K562 (cell line): ENCODE measurements at regions not wholly inside any gene's neighbourhood (a gene's known extent, or its start where the extent isn't known, plus 50 kb on each side); places are given as distances from the start of the nearest gene placed in this dataset.

Experiments
- ATAC-seq: fragments of 200-7000 bp; cut with Tn5 transposase; 3 replicates; pipeline ENCODE4 v1.9.1; 2020; ENCODE audit warnings: moderate library complexity
- BruUV-seq: library from RNA; stranded (reverse); fragments of 400-500 nt; replicated peaks from 2 replicates; lab custom pipeline; 2021; lab: Mats Ljungman, UMichigan
- CTCF ChIA-PET: fragments of 300-600 bp; formaldehyde crosslinking; extraction: SDS; loops from one replicate; lab custom pipeline; 2021; ENCODE audit warnings: low intra/inter-chr PET ratio; lab: Yijun Ruan, JAX
- POLR2A ChIA-PET: fragments of 300-600, 350-650 bp; sonication (Branson Sonifier 250); formaldehyde crosslinking; extraction: SDS; loops from one replicate; lab custom pipeline; 2021; ENCODE audit warnings: antibody characterized with exemption, inconsistent platforms; lab: Yijun Ruan, JAX
- DNase-seq, 4 experiments: peaks; one replicate each; pipeline versions ENCODE4 v3.0.0 to v3.0.0-alpha.2; 2011 to 2018; ENCODE audit warnings: low spot score in 3 of 4, mixed read lengths in 3 of 4; ENCODE audit errors: extremely low read depth in 1 of 4
- FAIRE-seq: peaks from 2 replicates; lab custom pipeline; 2011; peaks lifted over from hg19 to GRCh38; lab: Jason Lieb, UNC
- H2AFZ ChIP-seq: 2 replicates; pipeline ENCODE4 v1.6.0; 2011; ENCODE audit warnings: low read depth, low read length, control low read depth, inconsistent platforms
- H3K27ac ChIP-seq: fragments of 200-600 bp; 3 replicates; pipeline ENCODE4 v1.8.0; 2011; ENCODE audit warnings: low read depth, mild to moderate bottlenecking, control low read depth, inconsistent platforms, low read length, moderate library complexity, mixed read lengths; ENCODE audit errors: extremely low read depth
- H3K27me3 ChIP-seq, 2 experiments: fragments of 300-600 bp in 1 of 2; 2 replicates in 1 of 2; 3 replicates in 1 of 2; pipeline versions ENCODE4 v1.6.0 to v1.8.0; 2011; ENCODE audit warnings: inconsistent platforms in 2 of 2, low read length in 2 of 2, mild to moderate bottlenecking in 1 of 2, mixed read lengths in 1 of 2, moderate library complexity in 1 of 2; ENCODE audit not compliant: control insufficient read depth in 2 of 2, insufficient read depth in 2 of 2
- H3K36me3 ChIP-seq: fragments of 300-600 bp; 3 replicates; pipeline ENCODE4 v1.8.0; 2011; ENCODE audit warnings: mild to moderate bottlenecking, low read length, inconsistent platforms; ENCODE audit not compliant: control insufficient read depth, insufficient read depth
- H3K4me1 ChIP-seq, 2 experiments: fragments of 200-600 bp in 1 of 2; replicated peaks in 1 of 2; 2 replicates in 1 of 2; 3 replicates in 1 of 2; pipeline versions ENCODE4 v1.5.1 to v1.8.0; 2011; ENCODE audit warnings: inconsistent platforms in 2 of 2, low read length in 2 of 2, mild to moderate bottlenecking in 1 of 2, mixed read lengths in 1 of 2, moderate library complexity in 1 of 2; ENCODE audit not compliant: control insufficient read depth in 2 of 2, insufficient read depth in 2 of 2
- H3K4me2 ChIP-seq: 2 replicates; pipeline ENCODE4 v1.6.1; 2011; ENCODE audit warnings: low read length, control low read depth, inconsistent platforms, mixed read lengths; ENCODE audit not compliant: insufficient read depth
- H3K4me3 ChIP-seq: fragments of 200-600 bp; sonication (generic), shearing (Covaris generic); 2 replicates; pipeline ENCODE4 v1.5.1; 2016; ENCODE audit warnings: control low read depth, inconsistent platforms
- H3K79me2 ChIP-seq: fragments of 200-600 bp; 3 replicates; pipeline ENCODE4 v1.8.0; 2011; ENCODE audit warnings: low read length, inconsistent platforms; ENCODE audit not compliant: control insufficient read depth, insufficient read depth
- H3K9ac ChIP-seq, 2 experiments: 2 replicates each; pipeline versions ENCODE4 v1.6.0 to v1.6.1; 2011; ENCODE audit warnings: low read depth in 2 of 2, low read length in 2 of 2, control low read depth in 1 of 2, inconsistent platforms in 1 of 2, mild to moderate bottlenecking in 1 of 2, mixed read lengths in 1 of 2; ENCODE audit not compliant: insufficient read depth in 1 of 2
- H3K9me1 ChIP-seq: one replicate; pipeline ENCODE4 v1.6.0; 2011; ENCODE audit warnings: inconsistent platforms, mild to moderate bottlenecking, low read length, moderate library complexity; ENCODE audit not compliant: control insufficient read depth, insufficient read depth
- H3K9me3 ChIP-seq: replicated peaks from 2 replicates; pipeline ENCODE4 v1.5.1; 2011; ENCODE audit warnings: low read depth, low read length, inconsistent platforms; ENCODE audit not compliant: control insufficient read depth, insufficient read depth
- H4K20me1 ChIP-seq: replicated peaks from 2 replicates; pipeline ENCODE4 v1.6.1; 2011; ENCODE audit warnings: low read length, inconsistent platforms, mixed read lengths; ENCODE audit not compliant: control insufficient read depth, insufficient read depth
- IRF2 ChIP-seq: sonication (generic); formaldehyde crosslinking; IDR thresholded peaks from 2 replicates; pipeline ENCODE4 v1.8.1; 2022; ENCODE audit warnings: mild to moderate bottlenecking, missing genetic modification reagents
- NONO ChIP-seq, 2 experiments: fragments of 200-400 bp in 1 of 2; fragments of 450-650 bp in 1 of 2; formaldehyde crosslinking in 1 of 2; IDR thresholded peaks; 2 replicates each; pipeline ENCODE4 v1.6.1; 2017; ENCODE audit warnings: low read depth in 2 of 2, mild to moderate bottlenecking in 2 of 2, moderate library complexity in 2 of 2, low read length in 1 of 2
- OTX1 ChIP-seq: fragments of 450-650 bp; formaldehyde crosslinking; IDR thresholded peaks from 2 replicates; pipeline ENCODE4 v1.4.0; 2022; ENCODE audit warnings: mild to moderate bottlenecking
- RUNX1 ChIP-seq: sonication (generic); IDR thresholded peaks from 2 replicates; pipeline ENCODE4 v1.6.1; 2016; ENCODE audit warnings: antibody characterized with exemption, low read depth
- SMAD3 ChIP-seq: fragments of 450-650 bp; formaldehyde crosslinking; conservative IDR thresholded peaks from 2 replicates; pipeline ENCODE4 v1.4.0; 2020; ENCODE audit warnings: mild to moderate bottlenecking
- SP2 ChIP-seq: IDR thresholded peaks from 2 replicates; pipeline ENCODE4 v1.6.1; 2011; ENCODE audit warnings: mild to moderate bottlenecking, low read depth, low read length, moderate library complexity; ENCODE audit not compliant: poor library complexity, severe bottlenecking; ENCODE audit errors: extremely low read depth
- STAT5B ChIP-seq: fragments of 250-450 bp; sonication (Bioruptor Pico); IDR thresholded peaks from 2 replicates; pipeline ENCODE4 v1.8.0; 2021; ENCODE audit warnings: mild to moderate bottlenecking, inconsistent platforms
- U2AF1 ChIP-seq: fragments of 200-400 bp; formaldehyde crosslinking; optimal IDR thresholded peaks from 2 replicates; pipeline ENCODE3; 2017; ENCODE audit warnings: mild to moderate bottlenecking, low read depth, low read length, moderate library complexity
- ZBTB5 ChIP-seq: fragments of 450-650 bp; IDR thresholded peaks from 2 replicates; pipeline ENCODE4 v1.6.1; 2017; ENCODE audit warnings: antibody characterized with exemption
- ZKSCAN8 ChIP-seq: fragments of 200-800 bp; sonication (Bioruptor generic); IDR thresholded peaks from 2 replicates; pipeline ENCODE4 v1.6.1; 2016; ENCODE audit warnings: missing genetic modification characterization, missing compliant biosample characterization
- ZNF408 ChIP-seq: fragments of 250-450 bp; sonication (Bioruptor Pico); IDR thresholded peaks from 2 replicates; pipeline ENCODE4 v1.4.0; 2020; ENCODE audit warnings: low read depth, mild to moderate bottlenecking, moderate library complexity
- ZNF695 ChIP-seq: fragments of 450-650 bp; formaldehyde crosslinking; IDR thresholded peaks from 2 replicates; pipeline ENCODE4 v1.4.0; 2020; ENCODE audit warnings: mild to moderate bottlenecking, moderate library complexity
- ZNF778 ChIP-seq: fragments of 450-650 bp; formaldehyde crosslinking; IDR thresholded peaks from 2 replicates; pipeline ENCODE4 v1.4.0; 2020; ENCODE audit warnings: mild to moderate bottlenecking, moderate library complexity
- WGBS: fragments of 100-300 bp; shearing (Covaris generic); methylation state at CpG from one replicate; pipeline ENCODE4 v1.1.6; 2016; ENCODE audit warnings: low coverage, mixed read lengths; ENCODE audit not compliant: insufficient coverage; ENCODE audit errors: missing lambda C conversion rate; 5-methylcytosine and 5-hydroxymethylcytosine counted together
- in situ Hi-C: fragments of 300-500 bp; cut with MboI; formaldehyde crosslinking; loops from 4 replicates; pipeline ENCODE4 v1.15.0; 2018; ENCODE audit warnings: inconsistent platforms, mixed read lengths
- intact Hi-C: fragments of 100-400 bp; cut with micrococcal nuclease; formaldehyde crosslinking; loops from 2 replicates; pipeline ENCODE4 v1.14.2; 2022
- TF ChIP-seq, protein P1 (sequence below): sonication (generic); formaldehyde crosslinking; IDR thresholded peaks from 2 replicates; pipeline ENCODE4 v1.8.1; 2023; ENCODE audit warnings: mild to moderate bottlenecking, missing genetic modification reagents

DNA sequence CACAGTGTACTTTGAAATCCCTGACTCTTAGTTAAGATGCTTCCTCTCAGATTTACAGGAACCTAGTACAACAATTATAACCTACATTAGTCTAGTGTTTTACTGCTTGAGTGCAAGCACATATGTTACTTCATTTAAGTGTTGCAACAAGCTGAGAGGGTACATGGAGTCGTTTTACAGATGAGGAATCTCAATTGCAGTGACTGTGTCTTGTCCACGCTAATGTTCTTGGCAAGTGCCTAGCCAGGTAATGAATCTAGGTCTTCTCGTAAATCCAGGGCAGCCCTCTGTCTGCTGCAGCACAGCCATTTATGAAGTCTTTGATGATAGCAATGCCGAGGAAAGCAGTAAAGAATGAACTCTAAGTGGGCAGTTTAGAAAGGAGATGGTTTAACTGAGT is 384.4 kb upstream of the ARPP21 start:
- Histone ChIP-seq H3K9me3 (no peaks in the 10 kb centered on the region), H3K27ac (no peak overlapping the region), H3K9ac (no peak overlapping the region), H3K36me3 (no peaks in the 10 kb centered on the region), H2AFZ (no peak overlapping the region), H3K4me1 (no peaks in the 10 kb centered on the region), H3K79me2 (no peaks in the 10 kb centered on the region), H3K27me3 (no peaks in the 10 kb centered on the region), H4K20me1 (no peaks in the 10 kb centered on the region), H3K4me3 (no peak overlapping the region), H3K4me2 (no peak overlapping the region), H3K9me1 (no peaks in the 10 kb centered on the region)
- no peak for TF ChIP-seq ZBTB5
- no peak for TF ChIP-seq ZNF408 (CRISPR knock-in tag)
- TF ChIP-seq RUNX1, result no peak
- TF ChIP-seq NONO (IDR thresholded peaks at IDR 0.05; ENCODE audit: low read depth in 2 of 2, low read length in 1 of 2), result no peak
- no peak for TF ChIP-seq ZNF695
- intact Hi-C loops, result no loop called here
- ATAC-seq, result no peak
- no peak for DNase-seq
- 0% methylated on average over 4 of the region's 4 CpGs for WGBS
- BruUV-seq, result no TSS peak
- POLR2A ChIA-PET, result no interaction called here
- in situ Hi-C loops, result no loop called here
- CTCF ChIA-PET, result no interaction called here
- no peak for FAIRE-seq

DNA sequence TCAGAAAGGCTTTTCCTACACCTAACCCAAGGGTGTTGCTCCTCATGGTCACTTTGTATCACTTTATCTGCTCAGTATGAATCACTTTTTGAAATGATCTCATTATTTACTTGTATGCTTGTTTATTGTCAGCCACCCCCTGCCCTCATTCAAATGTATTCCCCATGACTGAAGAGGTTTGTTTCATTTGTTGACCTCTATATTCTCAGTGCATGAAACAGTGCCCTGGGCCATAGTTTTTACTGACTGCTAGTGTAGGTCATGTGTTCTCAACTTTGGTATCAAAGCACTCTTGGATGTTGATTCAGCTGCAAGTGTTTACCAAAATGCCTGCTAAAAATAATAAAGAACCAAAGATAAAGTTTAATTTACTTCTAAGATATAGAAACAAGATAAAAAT is 381.7 kb upstream of the ARPP21 start:
- DNase-seq, result no peak
- H3K4me2 ChIP-seq, result no peak overlapping the region
- H3K4me3 ChIP-seq, result no peak overlapping the region
- no peak for FAIRE-seq
- ATAC-seq, result no peak
- ChIA-PET POLR2A (no interaction called here), CTCF (no interaction called here)
- no peaks in the 10 kb centered on the region for H3K4me1 ChIP-seq
- H2AFZ ChIP-seq, result no peak overlapping the region
- H4K20me1 ChIP-seq, result no peaks in the 10 kb centered on the region
- H3K27me3 ChIP-seq, result no peaks in the 10 kb centered on the region
- BruUV-seq, result no TSS peak
- no peaks in the 10 kb centered on the region for H3K9me3 ChIP-seq
- no peaks in the 10 kb centered on the region for H3K36me3 ChIP-seq
- in situ Hi-C loops (no loop called here), intact Hi-C loops (no loop called here)
- H3K27ac ChIP-seq, result no peak overlapping the region
- no peaks in the 10 kb centered on the region for H3K9me1 ChIP-seq
- no peak overlapping the region for H3K9ac ChIP-seq
- no peaks in the 10 kb centered on the region for H3K79me2 ChIP-seq
- TF ChIP-seq IRF2 (CRISPR knock-in tag), result no peak
- TF ChIP-seq, protein P1, sequence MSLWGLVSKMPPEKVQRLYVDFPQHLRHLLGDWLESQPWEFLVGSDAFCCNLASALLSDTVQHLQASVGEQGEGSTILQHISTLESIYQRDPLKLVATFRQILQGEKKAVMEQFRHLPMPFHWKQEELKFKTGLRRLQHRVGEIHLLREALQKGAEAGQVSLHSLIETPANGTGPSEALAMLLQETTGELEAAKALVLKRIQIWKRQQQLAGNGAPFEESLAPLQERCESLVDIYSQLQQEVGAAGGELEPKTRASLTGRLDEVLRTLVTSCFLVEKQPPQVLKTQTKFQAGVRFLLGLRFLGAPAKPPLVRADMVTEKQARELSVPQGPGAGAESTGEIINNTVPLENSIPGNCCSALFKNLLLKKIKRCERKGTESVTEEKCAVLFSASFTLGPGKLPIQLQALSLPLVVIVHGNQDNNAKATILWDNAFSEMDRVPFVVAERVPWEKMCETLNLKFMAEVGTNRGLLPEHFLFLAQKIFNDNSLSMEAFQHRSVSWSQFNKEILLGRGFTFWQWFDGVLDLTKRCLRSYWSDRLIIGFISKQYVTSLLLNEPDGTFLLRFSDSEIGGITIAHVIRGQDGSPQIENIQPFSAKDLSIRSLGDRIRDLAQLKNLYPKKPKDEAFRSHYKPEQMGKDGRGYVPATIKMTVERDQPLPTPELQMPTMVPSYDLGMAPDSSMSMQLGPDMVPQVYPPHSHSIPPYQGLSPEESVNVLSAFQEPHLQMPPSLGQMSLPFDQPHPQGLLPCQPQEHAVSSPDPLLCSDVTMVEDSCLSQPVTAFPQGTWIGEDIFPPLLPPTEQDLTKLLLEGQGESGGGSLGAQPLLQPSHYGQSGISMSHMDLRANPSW (CRISPR knock-in tag), result no peak
- no peak for TF ChIP-seq U2AF1
- TF ChIP-seq OTX1 (CRISPR knock-in tag), result no peak
- TF ChIP-seq SP2, result no peak
- TF ChIP-seq STAT5B (CRISPR knock-in tag), result no peak
- TF ChIP-seq ZNF778, result no peak
- TF ChIP-seq SMAD3 (CRISPR knock-in tag), result no peak
- no peak for TF ChIP-seq ZKSCAN8 (CRISPR knock-in tag)
